HCT116 (cell line): ENCODE measurements at regions not wholly inside any gene's neighbourhood (a gene's known extent, or its start where the extent isn't known, plus 50 kb on each side); places are given as distances from the start of the nearest gene placed in this dataset.

Experiments used
- ATAC-seq: fragments of 200-7000 bp; cut with Tn5 transposase; 2 replicates; pipeline ENCODE4 v1.9.1; 2020; ENCODE audit warnings: mild to moderate bottlenecking, moderate library complexity
- BruUV-seq: library from RNA; stranded (reverse); fragments of 400-500 nt; replicated peaks from 2 replicates; lab custom pipeline; 2021; lab: Mats Ljungman, UMichigan
- CTCF ChIA-PET: fragments of 300-600 bp; sonication (Branson Sonifier 250); formaldehyde crosslinking; loops from one replicate; lab custom pipeline; 2021; ENCODE audit warnings: antibody characterized with exemption; lab: Charles Lee
- POLR2A ChIA-PET: fragments of 300-600, 350-600 bp; sonication (Branson Sonifier 250); formaldehyde crosslinking; loops from one replicate; lab custom pipeline; 2021; ENCODE audit warnings: antibody characterized with exemption; lab: Charles Lee
- RAD21 ChIA-PET, 2 experiments: fragments of 300-600 bp; sonication (Branson Sonifier 250); formaldehyde crosslinking; loops; one replicate each; lab custom pipeline; 2023; ENCODE audit warnings: low total read pairs in 2 of 2; ENCODE audit not compliant: uncharacterized antibody in 2 of 2, unreplicated experiment in 2 of 2, low non-redundant PET in 1 of 2; lab: Charles Lee
- DNase-seq: peaks from one replicate; pipeline ENCODE4 v3.0.0-alpha.2; 2010; ENCODE audit warnings: low read depth, low spot score
- H2AFZ ChIP-seq: fragments of 200-600 bp; shearing (Covaris generic), sonication (generic); 2 replicates; pipeline ENCODE4 v1.6.1; 2017; ENCODE audit warnings: low read depth, mixed run types, mixed read lengths, antibody characterized with exemption, low read length; ENCODE audit not compliant: poor library complexity, severe bottlenecking
- H3K27ac ChIP-seq: 2 replicates; pipeline ENCODE4 v1.5.1; 2012; ENCODE audit warnings: low read depth, low read length
- H3K27me3 ChIP-seq: fragments of 200-600 bp; sonication (generic); 2 replicates; pipeline ENCODE4 v1.6.1; 2016; ENCODE audit warnings: mixed run types, low read length, mixed read lengths; ENCODE audit not compliant: insufficient read depth
- H3K36me3 ChIP-seq, 2 experiments: fragments of 200-500 bp in 1 of 2; fragments of 200-600 bp in 1 of 2; sonication (Bioruptor generic) in 1 of 2; sonication (generic) in 1 of 2; 2 replicates each; pipeline versions ENCODE4 v1.5.1 to v1.6.1; 2014 to 2016; ENCODE audit warnings: low read length in 2 of 2, inconsistent platforms in 1 of 2, mixed read lengths in 1 of 2, mixed run types in 1 of 2; ENCODE audit not compliant: insufficient read depth in 2 of 2, control insufficient read depth in 1 of 2
- H3K4me1 ChIP-seq, 2 experiments: fragments of 200-600 bp in 1 of 2; sonication (generic) in 1 of 2; 2 replicates each; pipeline versions ENCODE4 v1.5.1 to v1.6.1; 2012 to 2017; ENCODE audit warnings: low read length in 2 of 2, inconsistent platforms in 1 of 2, mild to moderate bottlenecking in 1 of 2, mixed read lengths in 1 of 2, mixed run types in 1 of 2, moderate library complexity in 1 of 2; ENCODE audit not compliant: insufficient read depth in 2 of 2, control insufficient read depth in 1 of 2
- H3K4me2 ChIP-seq: fragments of 200-600 bp; sonication (generic); 2 replicates; pipeline ENCODE4 v1.6.1; 2017; ENCODE audit warnings: mixed run types, low read length, mixed read lengths
- H3K4me3 ChIP-seq, 2 experiments: fragments of 200-600 bp in 1 of 2; sonication (generic) in 1 of 2; replicated peaks in 1 of 2; 2 replicates each; pipeline ENCODE4 v1.5.1; 2011 to 2016; ENCODE audit warnings: low read length in 2 of 2, control low read depth in 1 of 2, low read depth in 1 of 2, mild to moderate bottlenecking in 1 of 2, mixed read lengths in 1 of 2, mixed run types in 1 of 2
- H3K79me2 ChIP-seq: fragments of 200-600 bp; sonication (generic); 2 replicates; pipeline ENCODE4 v1.6.1; 2017; ENCODE audit warnings: mild to moderate bottlenecking, mixed run types, low read length, moderate library complexity, mixed read lengths; ENCODE audit not compliant: insufficient read depth
- H3K9ac ChIP-seq: fragments of 200-600 bp; sonication (generic); 2 replicates; pipeline ENCODE4 v1.6.1; 2016; ENCODE audit warnings: low read length, mixed read lengths
- H3K9me2 ChIP-seq: fragments of 200-600 bp; sonication (generic), shearing (Covaris generic); 2 replicates; pipeline ENCODE4 v1.6.1; 2017; ENCODE audit warnings: mixed run types, mild to moderate bottlenecking, moderate library complexity; ENCODE audit not compliant: insufficient read depth
- H3K9me3 ChIP-seq, 2 experiments: fragments of 200-500 bp in 1 of 2; fragments of 200-600 bp in 1 of 2; sonication (Bioruptor generic) in 1 of 2; sonication (generic) in 1 of 2; 2 replicates each; pipeline ENCODE4 v1.6.1; 2014 to 2017; ENCODE audit warnings: low read length in 2 of 2, mixed read lengths in 2 of 2, inconsistent platforms in 1 of 2, low read depth in 1 of 2, mild to moderate bottlenecking in 1 of 2, mixed run types in 1 of 2, moderate library complexity in 1 of 2; ENCODE audit not compliant: control insufficient read depth in 1 of 2, insufficient read depth in 1 of 2
- H4K20me1 ChIP-seq: fragments of 200-600 bp; sonication (generic), shearing (Covaris generic); 2 replicates; pipeline ENCODE4 v1.6.1; 2017; ENCODE audit warnings: mixed run types, mild to moderate bottlenecking, moderate library complexity; ENCODE audit not compliant: insufficient read depth
- FOSL1 ChIP-seq: IDR thresholded peaks from 2 replicates; pipeline ENCODE4 v1.6.1; 2012; ENCODE audit warnings: low read depth
- JUND ChIP-seq: IDR thresholded peaks from 2 replicates; pipeline ENCODE4 v1.6.1; 2012
- POLR2AphosphoS5 ChIP-seq: IDR thresholded peaks from 2 replicates; pipeline ENCODE4 v1.6.1; 2011; ENCODE audit warnings: mild to moderate bottlenecking, low read depth, low read length, moderate library complexity
- SIN3A ChIP-seq: IDR thresholded peaks from 2 replicates; pipeline ENCODE4 v1.6.1; 2012; ENCODE audit warnings: low read depth
- ZFX ChIP-seq: fragments of 450-650 bp; IDR thresholded peaks from 2 replicates; pipeline ENCODE4 v1.6.1; 2017
- intact Hi-C: fragments of 100-400 bp; cut with micrococcal nuclease; formaldehyde crosslinking; loops from 2 replicates; pipeline ENCODE4 v1.10.0; 2022
- TF ChIP-seq, protein P1 (sequence below), 3 experiments: fragments of 200-600 bp in 1 of 3; sonication (generic) in 1 of 3; IDR thresholded peaks in 2 of 3; conservative IDR thresholded peaks in 1 of 3; 2 replicates each; pipeline ENCODE4 v1.5.1; 2012 to 2017; ENCODE audit warnings: low read depth in 2 of 3, low read length in 2 of 3, antibody characterized with exemption in 1 of 3, borderline replicate concordance in 1 of 3, control low read depth in 1 of 3, mild to moderate bottlenecking in 1 of 3, mixed read lengths in 1 of 3, mixed run types in 1 of 3, moderate library complexity in 1 of 3; ENCODE audit not compliant: insufficient read depth in 1 of 3
- TF ChIP-seq, protein P2 (sequence below): IDR thresholded peaks from 2 replicates; pipeline ENCODE4 v1.6.1; 2012
- TF ChIP-seq, protein P3 (sequence below): IDR thresholded peaks from 2 replicates; pipeline ENCODE4 v1.6.1; 2011; ENCODE audit warnings: mild to moderate bottlenecking, low read length, moderate library complexity; ENCODE audit not compliant: insufficient replicate concordance; ENCODE audit errors: extremely low read depth
- TF ChIP-seq, protein P4 (sequence below): IDR thresholded peaks from 2 replicates; pipeline ENCODE4 v1.6.1; 2012; ENCODE audit warnings: low read depth

DNA sequence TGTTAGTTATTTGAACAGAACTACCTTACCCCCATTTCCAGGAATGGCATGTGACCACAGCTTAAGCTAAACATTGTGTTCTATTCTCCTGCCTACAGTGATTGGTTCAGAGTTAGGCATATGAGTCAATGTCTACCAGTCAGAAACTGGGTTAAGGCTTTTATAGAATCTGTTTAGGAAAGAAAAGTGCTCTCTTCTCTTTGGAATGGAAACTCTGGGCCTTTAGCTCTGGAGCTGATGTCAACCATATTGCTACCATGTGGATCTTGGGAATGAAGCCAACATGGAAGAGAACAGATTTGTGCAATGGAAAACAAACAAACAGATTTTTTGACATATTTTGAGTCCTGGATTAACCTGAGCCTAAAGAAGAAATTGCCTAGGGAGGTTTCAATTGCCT lies 488.9 kb upstream of the TNC start:
- no peaks in the 10 kb centered on the region for H3K36me3 ChIP-seq
- no peaks in the 10 kb centered on the region for H3K9me2 ChIP-seq
- BruUV-seq, result no TSS peak
- intact Hi-C loops, result no loop called here
- no peak for ATAC-seq
- no peaks in the 10 kb centered on the region for H3K4me1 ChIP-seq
- H3K27me3 ChIP-seq, result peaks cover 48% of the 10 kb centered on the region
- H3K79me2 ChIP-seq, result no peaks in the 10 kb centered on the region
- H2AFZ ChIP-seq, result no peak overlapping the region
- ChIA-PET POLR2A (no interaction called here), RAD21 (no interaction called here), CTCF (no interaction called here)
- DNase-seq, result no peak
- H3K9me3 ChIP-seq, result no peaks in the 10 kb centered on the region
- no peak overlapping the region for H3K27ac ChIP-seq
- H4K20me1 ChIP-seq, result no peaks in the 10 kb centered on the region
- H3K9ac ChIP-seq, result no peak overlapping the region
- no peak overlapping the region for H3K4me2 ChIP-seq
- no peak overlapping the region for H3K4me3 ChIP-seq
- TF ChIP-seq, protein P1, sequence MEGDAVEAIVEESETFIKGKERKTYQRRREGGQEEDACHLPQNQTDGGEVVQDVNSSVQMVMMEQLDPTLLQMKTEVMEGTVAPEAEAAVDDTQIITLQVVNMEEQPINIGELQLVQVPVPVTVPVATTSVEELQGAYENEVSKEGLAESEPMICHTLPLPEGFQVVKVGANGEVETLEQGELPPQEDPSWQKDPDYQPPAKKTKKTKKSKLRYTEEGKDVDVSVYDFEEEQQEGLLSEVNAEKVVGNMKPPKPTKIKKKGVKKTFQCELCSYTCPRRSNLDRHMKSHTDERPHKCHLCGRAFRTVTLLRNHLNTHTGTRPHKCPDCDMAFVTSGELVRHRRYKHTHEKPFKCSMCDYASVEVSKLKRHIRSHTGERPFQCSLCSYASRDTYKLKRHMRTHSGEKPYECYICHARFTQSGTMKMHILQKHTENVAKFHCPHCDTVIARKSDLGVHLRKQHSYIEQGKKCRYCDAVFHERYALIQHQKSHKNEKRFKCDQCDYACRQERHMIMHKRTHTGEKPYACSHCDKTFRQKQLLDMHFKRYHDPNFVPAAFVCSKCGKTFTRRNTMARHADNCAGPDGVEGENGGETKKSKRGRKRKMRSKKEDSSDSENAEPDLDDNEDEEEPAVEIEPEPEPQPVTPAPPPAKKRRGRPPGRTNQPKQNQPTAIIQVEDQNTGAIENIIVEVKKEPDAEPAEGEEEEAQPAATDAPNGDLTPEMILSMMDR (IDR thresholded peaks at IDR 0.05 in 2 of 3, conservative IDR thresholded peaks at IDR 0.05 in 1 of 3; ENCODE audit: borderline replicate concordance in 1 of 3, insufficient read depth in 1 of 3, low read depth in 2 of 3, low read length in 2 of 3), result no peak
- TF ChIP-seq, protein P2, sequence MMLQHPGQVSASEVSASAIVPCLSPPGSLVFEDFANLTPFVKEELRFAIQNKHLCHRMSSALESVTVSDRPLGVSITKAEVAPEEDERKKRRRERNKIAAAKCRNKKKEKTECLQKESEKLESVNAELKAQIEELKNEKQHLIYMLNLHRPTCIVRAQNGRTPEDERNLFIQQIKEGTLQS, result no peak
- TF ChIP-seq FOSL1 (no peak), ZFX (no peak), SIN3A (no peak), JUND (no peak), POLR2AphosphoS5 (no peak)
- TF ChIP-seq, protein P3, sequence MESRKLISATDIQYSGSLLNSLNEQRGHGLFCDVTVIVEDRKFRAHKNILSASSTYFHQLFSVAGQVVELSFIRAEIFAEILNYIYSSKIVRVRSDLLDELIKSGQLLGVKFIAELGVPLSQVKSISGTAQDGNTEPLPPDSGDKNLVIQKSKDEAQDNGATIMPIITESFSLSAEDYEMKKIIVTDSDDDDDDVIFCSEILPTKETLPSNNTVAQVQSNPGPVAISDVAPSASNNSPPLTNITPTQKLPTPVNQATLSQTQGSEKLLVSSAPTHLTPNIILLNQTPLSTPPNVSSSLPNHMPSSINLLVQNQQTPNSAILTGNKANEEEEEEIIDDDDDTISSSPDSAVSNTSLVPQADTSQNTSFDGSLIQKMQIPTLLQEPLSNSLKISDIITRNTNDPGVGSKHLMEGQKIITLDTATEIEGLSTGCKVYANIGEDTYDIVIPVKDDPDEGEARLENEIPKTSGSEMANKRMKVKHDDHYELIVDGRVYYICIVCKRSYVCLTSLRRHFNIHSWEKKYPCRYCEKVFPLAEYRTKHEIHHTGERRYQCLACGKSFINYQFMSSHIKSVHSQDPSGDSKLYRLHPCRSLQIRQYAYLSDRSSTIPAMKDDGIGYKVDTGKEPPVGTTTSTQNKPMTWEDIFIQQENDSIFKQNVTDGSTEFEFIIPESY, result no peak
- TF ChIP-seq, protein P4, sequence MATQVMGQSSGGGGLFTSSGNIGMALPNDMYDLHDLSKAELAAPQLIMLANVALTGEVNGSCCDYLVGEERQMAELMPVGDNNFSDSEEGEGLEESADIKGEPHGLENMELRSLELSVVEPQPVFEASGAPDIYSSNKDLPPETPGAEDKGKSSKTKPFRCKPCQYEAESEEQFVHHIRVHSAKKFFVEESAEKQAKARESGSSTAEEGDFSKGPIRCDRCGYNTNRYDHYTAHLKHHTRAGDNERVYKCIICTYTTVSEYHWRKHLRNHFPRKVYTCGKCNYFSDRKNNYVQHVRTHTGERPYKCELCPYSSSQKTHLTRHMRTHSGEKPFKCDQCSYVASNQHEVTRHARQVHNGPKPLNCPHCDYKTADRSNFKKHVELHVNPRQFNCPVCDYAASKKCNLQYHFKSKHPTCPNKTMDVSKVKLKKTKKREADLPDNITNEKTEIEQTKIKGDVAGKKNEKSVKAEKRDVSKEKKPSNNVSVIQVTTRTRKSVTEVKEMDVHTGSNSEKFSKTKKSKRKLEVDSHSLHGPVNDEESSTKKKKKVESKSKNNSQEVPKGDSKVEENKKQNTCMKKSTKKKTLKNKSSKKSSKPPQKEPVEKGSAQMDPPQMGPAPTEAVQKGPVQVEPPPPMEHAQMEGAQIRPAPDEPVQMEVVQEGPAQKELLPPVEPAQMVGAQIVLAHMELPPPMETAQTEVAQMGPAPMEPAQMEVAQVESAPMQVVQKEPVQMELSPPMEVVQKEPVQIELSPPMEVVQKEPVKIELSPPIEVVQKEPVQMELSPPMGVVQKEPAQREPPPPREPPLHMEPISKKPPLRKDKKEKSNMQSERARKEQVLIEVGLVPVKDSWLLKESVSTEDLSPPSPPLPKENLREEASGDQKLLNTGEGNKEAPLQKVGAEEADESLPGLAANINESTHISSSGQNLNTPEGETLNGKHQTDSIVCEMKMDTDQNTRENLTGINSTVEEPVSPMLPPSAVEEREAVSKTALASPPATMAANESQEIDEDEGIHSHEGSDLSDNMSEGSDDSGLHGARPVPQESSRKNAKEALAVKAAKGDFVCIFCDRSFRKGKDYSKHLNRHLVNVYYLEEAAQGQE, result no peak
